ENCODE measurements at regions not wholly inside any gene's neighbourhood (a gene's known extent, or its start where the extent isn't known, plus 50 kb on each side); places are given as distances from the start of the nearest gene placed in this dataset.

GRCh38 chr17:69960755-69961154, 114.3 kb upstream of the KCNJ16 start:
- DNase-seq = no peak

DNA sequence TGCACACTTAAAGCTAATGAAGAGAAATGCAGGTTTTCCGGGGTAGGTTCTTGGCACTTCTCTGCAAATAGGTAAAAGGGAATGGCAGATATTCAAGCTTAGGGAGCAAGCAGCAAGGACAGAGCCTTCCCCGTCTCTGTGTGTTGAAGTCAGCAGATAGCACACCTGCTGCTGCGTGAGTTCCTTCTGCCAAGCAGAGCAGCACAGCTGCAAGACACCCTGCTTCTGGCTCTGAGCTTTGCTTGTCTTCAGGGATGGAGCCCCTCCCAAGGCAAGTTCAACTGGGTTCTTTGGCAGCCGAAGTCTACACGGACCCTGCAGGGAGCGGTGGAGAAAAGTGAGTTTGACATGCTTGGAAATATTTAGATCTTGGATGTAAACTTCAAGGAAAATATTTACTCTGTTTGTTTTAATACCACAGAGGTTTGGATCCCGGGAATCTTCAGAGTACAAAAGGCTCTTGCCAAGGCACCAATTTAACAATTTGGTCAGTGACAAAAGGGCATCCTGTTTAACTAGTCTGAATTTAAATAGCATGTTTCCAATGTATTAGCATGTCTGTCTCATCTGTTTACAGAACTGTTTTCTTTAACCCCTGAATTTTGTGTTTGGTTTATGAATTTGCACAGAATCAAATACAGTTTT, 113.4 kb upstream of the KCNJ16 start:
- no peak for DNase-seq

GRCh38 chr17:69962436-69962995, 112.5 kb upstream of the KCNJ16 start:
- DNase-seq = no peak

GRCh38 chr17:69967910-69968411, 107.1 kb upstream of the KCNJ16 start:
- peak; percentile 15 for DNase-seq

GRCh38 chr17:69969897-69970296, 105.1 kb upstream of the KCNJ16 start:
- no peak for DNase-seq

- DNase-seq = no peak
Measured at GRCh38 chr17:69972251-69972650, 102.8 kb upstream of the KCNJ16 start.

- no peak for DNase-seq
Measured at GRCh38 chr17:69975808-69976207, 99.2 kb upstream of the KCNJ16 start.

GRCh38 chr17:69978056-69978646, 96.9 kb upstream of the KCNJ16 start:
- DNase-seq = no peak

GRCh38 chr17:69981441-69981840, 93.6 kb upstream of the KCNJ16 start:
- no peak for DNase-seq

DNA sequence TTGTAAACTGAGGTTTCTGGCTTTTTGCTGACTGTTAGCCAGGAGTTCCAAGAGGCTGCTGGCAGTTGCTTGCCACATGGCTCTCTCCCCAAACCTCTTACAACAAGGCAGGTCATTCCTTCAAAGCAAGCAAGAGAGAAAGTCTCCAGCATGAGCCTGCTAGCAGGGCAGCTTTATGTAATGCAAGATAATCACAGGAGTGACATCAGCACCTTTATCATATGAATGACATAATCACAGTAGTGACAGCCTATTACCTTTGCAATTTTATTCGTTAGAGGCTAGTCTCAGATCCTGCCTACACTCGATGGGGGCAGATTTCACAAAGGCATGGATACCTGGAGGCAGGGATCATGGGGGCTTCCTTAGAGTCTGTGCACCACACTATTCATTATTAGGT, 79.5 kb upstream of the KCNJ16 start:
- DNase-seq = no peak

DNA sequence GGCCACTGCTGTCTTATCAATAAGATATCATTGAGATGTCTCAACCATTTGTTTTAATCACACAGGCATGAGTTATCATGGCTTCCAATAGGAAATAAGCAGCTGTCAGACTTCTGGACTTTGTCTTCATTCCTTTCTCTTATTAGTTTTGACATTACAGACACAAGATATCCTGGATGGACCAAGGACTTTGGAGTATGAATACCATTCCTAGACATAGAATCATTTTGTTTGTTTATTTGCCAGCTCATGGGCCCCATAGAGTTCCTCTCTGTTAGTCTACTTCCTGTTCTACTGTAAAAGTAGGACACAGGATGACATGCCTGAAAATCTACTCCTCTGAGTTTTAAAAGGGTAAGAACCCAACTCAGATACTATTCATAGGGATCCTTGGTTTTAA, 77.7 kb upstream of the KCNJ16 start:
- DNase-seq = no peak

DNA sequence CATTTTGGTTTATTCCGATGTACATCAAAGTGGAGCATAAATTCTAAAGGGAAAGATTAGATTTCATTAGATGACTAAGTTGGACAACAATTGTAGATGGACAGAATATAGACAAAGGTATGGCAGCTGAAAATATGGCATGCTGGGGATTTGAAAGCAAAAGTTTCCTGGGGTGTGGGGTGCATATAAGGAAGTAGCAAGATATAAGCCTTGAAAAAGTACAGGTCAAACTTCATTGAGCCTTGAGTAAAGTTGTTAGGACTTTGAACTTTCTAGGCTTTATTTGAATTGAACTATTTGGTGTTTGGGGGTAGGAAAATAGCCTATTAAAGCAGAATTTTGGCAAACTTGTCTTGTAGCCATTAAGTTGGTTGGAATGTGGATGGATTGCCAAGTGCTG, 75.8 kb upstream of the KCNJ16 start:
- DNase-seq = no peak

DNA sequence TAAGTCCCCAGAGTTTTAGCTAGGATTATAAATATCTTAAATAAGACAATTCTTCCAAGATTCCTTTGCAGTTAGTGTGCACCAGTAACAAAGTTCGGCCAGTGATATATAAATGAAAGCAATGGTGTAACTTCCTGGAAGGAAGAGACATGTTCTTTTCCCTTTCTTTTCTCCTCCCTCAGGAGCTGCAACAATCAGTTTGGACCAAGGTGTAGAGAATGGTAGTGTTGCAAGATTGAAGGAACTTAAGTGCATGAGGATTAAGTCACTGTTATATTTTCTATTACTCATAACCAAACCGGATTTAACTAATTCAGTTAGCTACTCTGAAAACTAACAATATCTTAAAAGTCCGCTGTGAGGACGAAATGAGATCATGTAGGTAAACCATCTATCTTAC, 68.9 kb upstream of the KCNJ16 start:
- no peak for DNase-seq

DNA sequence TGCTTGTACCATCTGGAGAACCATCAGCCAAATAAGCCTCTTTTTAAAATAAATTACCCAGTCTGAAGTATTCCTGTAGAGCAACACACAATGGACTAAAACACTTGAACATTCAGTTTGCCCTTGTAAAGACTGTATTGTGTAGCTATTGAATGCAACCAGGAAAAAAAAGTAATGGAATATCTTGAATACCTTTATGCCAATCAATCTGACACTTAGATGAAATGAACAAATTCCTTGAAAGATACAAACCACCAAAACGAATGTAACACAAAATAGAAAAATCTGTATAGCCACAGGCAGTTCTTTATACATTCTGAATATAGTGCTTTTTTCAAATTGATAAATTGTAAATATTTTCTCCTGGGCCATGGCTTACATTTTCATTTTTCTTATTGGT, 63.3 kb upstream of the KCNJ16 start:
- DNase-seq = no peak

DNA sequence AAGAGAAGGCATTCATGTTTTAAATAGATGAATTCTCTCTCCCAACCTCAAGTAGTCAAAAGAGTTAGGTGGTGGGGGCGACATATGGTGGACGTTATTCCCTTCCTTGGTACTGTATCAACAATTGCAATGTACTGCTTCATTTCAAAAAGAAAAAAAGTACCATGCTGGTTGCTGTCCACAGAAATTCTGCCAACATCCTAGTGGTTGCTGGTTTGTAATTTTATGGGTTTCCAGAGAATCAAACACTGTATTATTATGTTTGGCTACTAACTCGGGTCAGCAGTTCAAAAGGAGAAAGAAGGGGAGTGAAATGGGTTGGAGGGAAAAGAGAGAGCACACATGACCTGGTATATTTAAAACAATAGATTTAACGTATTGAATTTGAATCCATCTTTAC, 61.1 kb upstream of the KCNJ16 start:
- no peak for DNase-seq

- DNase-seq = no peak
Measured at GRCh38 chr17:70017112-70017511, 57.9 kb upstream of the KCNJ16 start.

GRCh38 chr17:70017941-70018340, 57.1 kb upstream of the KCNJ16 start:
- no peak for DNase-seq

DNA sequence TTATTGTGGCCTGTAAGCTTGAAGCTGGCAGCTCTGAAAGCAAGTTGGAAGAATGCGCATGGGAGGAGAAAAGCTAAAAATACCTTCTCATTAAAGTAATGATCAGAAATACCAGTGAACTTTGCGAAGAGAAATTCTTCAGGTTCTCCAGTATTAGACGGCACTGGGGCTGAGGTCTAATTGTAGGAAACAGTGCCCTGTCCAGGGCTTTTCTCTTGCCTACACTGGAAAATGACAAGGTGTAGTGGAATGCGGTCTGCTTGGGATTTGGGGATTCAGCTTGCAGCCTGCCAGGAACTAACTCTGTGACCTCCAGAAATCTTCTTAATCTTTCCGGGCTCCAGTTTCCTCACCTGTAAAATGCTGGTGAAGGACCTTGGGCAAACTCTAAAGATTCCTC, 53.3 kb upstream of the KCNJ16 start:
- DNase-seq = no peak

GRCh38 chr17:70022175-70022574, 52.9 kb upstream of the KCNJ16 start:
- DNase-seq = no peak

DNA sequence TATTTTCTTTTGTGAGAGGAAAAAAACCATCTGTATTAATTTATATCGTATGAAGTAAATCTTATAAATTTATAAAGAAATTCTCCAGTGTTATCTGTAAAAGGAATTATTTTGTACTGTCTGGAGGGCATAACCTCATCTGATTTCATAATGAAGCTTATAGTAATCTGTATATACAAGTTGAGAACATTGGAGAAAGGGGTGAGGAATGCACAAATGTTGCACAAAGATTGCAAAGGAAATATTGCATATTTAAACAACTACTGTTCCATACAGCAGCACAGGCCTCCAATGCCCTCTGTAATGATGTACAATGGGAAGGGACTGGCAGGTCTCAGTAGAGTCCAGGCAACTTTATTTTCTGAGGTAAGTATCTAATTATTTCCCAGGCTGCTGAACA, 50.8 kb upstream of the KCNJ16 start:
- no peak for DNase-seq
